ENCODE measurements at regions not wholly inside any gene's neighbourhood (a gene's known extent, or its start where the extent isn't known, plus 50 kb on each side); places are given as distances from the start of the nearest gene placed in this dataset.
"Not testable (repeated sequence)": the region's sequence is repeated elsewhere in the genome, so short reads cannot be mapped to it uniquely, and the experiment has no call there.

DNA sequence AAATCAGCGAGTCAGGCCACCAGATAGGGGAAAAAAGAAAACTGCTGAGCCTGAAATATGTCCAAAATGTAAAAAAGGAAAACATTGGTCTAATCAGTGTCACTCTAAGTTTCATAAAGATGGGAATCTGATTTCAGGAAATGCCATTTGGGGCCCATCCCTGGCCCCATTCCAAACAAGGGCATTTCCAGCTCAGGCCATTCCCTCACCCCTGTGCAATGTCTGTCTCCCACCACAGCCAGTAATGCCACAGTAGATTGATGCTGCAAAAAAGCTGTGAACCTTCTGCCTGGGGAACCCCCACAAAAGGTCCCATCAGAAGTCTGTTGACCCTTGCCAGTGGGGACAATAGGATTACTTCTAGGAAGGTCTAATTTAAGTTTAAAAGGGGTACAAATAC, 199.6 kb downstream of the YTHDC2 start:
- no peak for DNase-seq (ENCODE audit: extremely low read depth in 1 of 11, low read depth in 9 of 11, low spot score in 4 of 11)

DNA sequence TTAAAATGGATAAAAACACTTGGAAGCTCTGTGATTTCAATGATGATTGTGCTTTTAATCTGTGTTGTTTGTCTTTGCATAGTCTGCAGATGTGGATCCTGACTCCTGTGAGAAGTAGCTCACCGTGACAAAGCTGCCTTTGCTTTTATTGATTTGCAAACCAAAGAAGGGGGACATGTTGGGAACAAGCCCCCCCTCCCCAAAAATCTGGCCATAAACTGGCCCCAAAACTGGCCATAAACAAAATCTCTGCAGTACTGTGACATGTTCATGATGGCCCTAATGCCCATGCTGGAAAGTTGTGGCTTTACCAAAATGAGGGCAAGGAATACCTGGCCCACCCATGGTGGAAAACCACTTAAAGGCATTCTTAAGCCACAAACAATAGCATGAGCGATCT, 202.4 kb downstream of the YTHDC2 start:
- DNase-seq (ENCODE audit: extremely low read depth in 1 of 11, low read depth in 9 of 11, low spot score in 4 of 11), result not testable (repeated sequence)

DNA sequence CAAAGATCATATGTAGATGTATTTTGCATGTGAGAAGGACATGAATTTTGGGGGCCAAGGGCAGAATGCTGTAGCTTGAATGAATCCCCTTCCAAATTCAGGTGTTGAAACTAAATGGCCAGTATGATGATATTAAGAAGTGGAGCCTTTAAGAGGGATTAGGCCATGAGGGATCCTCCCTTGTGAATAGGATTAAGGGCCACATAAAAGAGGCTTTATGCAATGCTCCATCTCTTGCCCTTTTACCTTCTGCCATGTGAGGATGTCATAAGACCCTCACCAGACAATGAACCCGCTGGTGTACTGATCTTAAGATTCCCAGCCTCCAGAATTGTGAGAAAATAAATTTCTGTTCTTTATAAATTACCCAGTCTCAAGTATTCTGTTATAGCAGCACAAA, 206.1 kb downstream of the YTHDC2 start:
- DNase-seq (ENCODE audit: extremely low read depth in 1 of 11, low read depth in 9 of 11, low spot score in 4 of 11), result no peak

DNA sequence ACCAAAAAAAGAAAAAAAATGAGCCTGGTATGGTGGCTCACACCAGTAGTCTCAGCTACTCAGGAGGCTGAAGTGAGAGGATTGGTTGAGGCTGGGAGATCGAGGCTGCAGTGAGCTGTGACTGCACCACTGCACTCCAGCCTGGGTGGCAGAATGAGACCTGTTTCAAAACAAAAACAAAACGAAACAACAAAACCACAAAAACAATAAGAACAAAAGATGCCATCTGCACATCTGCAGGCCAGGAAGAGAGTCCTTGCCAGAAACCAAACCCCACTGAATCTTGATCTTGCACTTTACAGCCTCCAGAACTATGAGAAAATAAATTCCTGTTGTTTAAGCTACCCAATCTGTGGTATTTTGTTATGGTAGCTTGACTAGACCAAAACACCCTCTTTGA, 207.7 kb downstream of the YTHDC2 start:
- no peak for DNase-seq (ENCODE audit: extremely low read depth in 1 of 11, low read depth in 9 of 11, low spot score in 4 of 11)

DNA sequence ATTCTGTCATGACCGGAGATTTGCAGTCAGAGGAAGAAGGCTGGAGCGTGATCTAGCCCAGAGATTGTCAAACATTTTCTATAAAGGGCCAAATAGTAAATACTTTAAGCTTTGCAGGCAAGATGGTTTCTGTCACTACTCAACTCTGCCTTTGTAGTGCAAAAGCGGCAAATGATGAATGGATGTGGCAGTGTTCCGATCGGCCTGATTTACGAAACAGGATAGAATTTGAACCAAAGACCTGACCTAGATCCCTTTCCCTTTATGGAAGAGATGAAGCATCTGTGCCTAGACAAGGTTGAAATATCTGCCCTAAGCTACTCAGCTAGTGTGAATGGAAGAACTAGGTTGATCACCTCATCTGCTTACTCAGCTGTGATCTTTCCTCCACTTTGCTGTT, 209.5 kb downstream of the YTHDC2 start:
- DNase-seq (ENCODE audit: extremely low read depth in 1 of 11, low read depth in 9 of 11, low spot score in 4 of 11), result peak; percentile 64 to 90 (median 76)

DNA sequence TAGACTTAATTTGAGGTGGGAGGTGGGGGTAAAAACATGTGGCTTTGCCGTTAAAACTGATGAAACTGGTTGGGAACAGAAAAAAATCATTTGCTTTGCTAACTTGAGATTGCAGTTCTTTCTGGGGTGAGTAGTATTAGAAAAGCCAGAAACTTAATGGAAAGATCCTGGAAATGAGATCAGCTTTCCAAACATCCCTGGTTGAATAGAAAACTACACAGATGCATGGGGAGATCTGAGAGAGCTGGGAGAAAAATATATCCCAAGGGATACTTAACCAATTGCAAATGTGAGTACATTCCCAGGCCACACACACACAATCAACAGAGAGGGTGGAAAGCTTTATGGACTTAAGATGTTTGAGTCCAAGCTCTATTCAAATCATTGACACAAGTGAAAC, 222.3 kb downstream of the YTHDC2 start:
- DNase-seq (ENCODE audit: extremely low read depth in 1 of 11, low read depth in 9 of 11, low spot score in 4 of 11), result no peak

DNA sequence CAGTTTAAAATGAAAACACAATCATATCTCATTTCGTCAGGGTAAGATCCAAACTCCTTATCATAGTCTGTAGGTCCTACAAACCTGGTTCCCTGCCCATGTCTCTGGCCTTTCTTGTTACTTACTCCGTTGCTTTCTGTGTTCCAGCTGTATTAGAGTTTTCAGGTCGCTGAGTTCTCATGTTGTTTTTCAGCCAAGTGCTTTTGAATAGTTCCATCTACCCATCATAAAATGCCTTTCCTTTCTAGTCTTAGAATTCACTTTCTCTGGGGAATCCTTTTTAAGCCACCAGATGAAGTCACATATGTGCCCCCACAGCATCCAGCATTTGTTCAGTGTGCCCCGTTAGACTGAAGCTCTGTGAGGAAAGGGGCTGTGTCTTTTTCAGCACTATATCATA, 228.7 kb downstream of the YTHDC2 start:
- no peak for DNase-seq (ENCODE audit: extremely low read depth in 1 of 11, low read depth in 9 of 11, low spot score in 4 of 11)

DNA sequence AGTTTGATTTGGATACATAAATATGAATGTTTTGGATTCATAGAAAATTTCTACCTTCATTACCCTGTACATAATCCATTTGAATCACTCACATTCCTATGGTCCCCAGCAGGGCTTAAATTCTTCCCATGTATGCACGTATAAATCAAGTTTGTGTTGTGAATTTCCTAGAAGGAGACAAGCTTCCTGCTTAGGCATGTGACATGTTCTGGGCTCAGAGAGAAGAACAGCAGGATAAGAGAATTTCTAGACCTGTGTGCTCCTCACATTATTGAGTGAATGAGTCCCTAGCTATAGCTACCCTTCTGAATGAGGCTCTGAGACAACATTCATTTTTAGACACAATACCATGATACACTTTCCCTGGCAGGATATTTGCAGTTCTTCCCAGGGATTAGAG, 229.1 kb downstream of the YTHDC2 start:
- DNase-seq (ENCODE audit: extremely low read depth in 1 of 11, low read depth in 9 of 11, low spot score in 4 of 11), result peak in 1 of 11 donors; percentile 41

DNA sequence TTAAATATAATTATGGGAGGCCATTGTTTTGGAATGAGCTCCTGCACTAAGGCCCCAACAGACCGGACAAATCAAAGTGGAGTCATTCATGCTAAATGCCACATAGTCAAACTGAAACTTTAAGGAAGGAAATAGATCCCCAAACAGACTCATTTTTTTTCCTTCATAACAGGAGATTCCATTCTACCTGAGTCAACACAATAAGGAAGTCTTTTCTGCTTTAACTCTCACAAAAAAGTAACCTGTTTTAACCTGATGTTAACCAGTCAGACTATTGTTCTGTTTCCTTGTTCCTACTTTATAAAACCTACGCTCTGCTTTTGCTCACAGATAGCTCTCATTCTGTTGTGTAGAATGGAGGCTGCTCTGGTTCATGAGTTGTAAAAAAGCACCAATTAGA, 234.9 kb downstream of the YTHDC2 start:
- DNase-seq (ENCODE audit: extremely low read depth in 1 of 11, low read depth in 9 of 11, low spot score in 4 of 11), result no peak

DNA sequence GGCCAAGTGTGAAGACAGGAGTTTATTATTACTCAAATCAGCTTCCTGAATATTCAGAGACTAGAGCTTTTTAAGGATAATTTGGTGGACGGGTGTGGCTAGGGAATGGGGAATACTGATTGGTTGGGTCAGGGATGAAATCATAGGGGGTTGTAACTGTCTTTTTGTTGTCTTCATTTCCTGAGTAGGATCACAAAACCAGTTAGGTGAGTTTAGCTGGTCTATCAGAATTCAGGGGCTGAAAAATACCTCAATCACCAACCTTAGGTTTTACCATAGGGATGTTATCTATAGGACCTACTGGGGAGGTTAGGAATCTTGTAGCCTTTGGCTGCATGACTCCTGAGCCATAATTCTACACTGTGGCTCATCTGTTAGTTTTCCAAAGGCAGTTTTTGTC, 235.8 kb downstream of the YTHDC2 start:
- DNase-seq (ENCODE audit: extremely low read depth in 1 of 11, low read depth in 9 of 11, low spot score in 4 of 11), result no peak

DNA sequence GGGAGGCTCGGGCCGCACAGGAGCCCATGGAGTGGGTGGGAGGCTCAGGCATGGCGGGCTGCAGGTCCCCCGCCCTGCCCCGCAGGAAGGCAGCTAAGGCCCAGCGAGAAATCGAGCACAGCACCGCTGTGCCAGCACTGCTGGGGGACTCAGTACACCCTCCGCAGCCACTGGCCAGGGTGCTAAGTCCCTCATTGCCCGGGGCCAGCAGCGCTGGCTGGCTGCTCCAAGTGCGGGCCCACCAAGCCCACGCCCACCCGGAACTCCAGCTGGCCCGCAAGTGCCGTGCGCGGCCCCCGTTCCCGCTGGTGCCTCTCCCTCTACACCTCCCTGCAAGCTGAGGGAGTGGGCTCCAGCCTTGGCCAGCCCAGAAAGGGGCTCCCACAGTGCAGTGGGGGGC, 239.7 kb downstream of the YTHDC2 start:
- DNase-seq (ENCODE audit: extremely low read depth in 1 of 11, low read depth in 9 of 11, low spot score in 4 of 11), result not testable (repeated sequence)

DNA sequence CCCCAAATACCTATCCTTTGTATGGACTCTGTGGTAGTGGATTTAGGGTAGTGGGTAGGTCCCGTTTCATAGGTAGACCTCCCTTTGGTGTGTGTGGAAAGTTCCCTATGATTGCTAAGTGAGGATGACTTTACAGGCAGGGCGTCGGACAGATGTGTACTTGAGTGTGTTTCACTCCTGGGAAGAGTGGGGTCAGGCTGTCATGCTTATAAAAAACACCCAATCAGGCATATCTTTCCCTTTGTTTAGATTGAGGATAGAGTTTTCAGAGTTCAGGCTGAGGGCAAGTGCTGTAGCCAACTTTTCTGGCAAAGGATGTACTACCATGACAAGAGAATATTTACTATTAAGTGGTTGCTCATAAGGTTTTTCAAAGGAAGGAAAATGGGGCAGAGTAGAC, 242.0 kb downstream of the YTHDC2 start:
- peak in 2 of 11 donors; percentile 15 to 28 for DNase-seq (ENCODE audit: extremely low read depth in 1 of 11, low read depth in 9 of 11, low spot score in 4 of 11)

DNA sequence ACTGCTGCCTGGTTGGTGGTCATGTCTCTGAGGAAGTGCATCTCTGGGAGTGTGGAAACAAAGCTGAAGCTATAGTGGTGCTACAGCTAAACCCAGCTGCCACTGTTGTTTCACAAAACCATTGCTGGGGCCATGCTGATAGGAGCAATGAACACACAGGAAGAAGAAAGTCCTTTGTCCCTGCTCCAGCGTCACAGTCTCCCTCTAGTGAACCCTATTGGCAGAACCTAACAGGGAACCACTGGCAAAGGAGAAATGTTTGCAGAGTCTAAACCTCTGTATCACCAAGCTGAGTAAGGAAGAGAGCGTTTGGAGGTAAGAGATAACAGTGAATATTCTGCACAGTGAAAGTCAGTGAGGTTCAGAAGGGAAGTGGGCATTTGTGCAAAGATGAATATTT, 244.0 kb downstream of the YTHDC2 start:
- no peak for DNase-seq (ENCODE audit: extremely low read depth in 1 of 11, low read depth in 9 of 11, low spot score in 4 of 11)

DNA sequence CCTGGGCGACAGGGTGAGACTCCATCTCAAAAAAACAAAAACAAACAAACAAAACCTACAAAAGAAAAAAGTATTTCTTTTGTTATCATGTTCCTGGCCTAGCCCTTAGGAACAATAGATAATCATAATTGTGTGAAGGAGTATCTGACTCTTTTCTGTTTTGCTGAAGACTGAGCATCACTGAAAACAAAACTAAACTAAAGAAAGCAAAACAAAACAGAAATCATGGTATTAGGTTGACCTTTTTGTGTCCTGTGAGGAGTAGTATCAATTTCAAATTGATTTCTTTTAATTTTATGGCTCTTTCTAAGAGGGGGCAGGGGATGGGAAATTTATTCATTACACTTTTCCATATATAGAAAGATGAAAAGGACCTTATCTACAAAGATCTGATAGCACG, 246.0 kb downstream of the YTHDC2 start:
- DNase-seq (ENCODE audit: extremely low read depth in 1 of 11, low read depth in 9 of 11, low spot score in 4 of 11), result no peak

DNA sequence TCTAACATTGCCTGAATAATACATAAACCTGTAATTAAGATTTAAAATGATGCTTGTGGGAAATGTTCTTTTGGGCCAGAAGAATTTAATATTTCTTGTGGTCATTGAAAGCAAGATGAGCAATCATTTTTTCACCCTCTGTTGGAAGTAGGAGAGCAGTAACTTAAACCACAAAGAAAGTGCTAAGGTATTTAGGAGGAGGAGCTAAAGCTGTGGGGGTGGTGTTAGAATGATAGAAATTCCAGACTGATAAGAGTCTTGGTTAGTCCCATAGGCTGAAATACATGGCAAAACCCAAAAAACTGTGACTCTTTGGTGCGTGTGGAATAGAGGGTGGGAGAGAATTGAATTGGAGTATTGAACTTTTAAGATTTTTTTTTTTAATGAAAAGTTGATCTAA, 247.0 kb downstream of the YTHDC2 start:
- no peak for DNase-seq (ENCODE audit: extremely low read depth in 1 of 11, low read depth in 9 of 11, low spot score in 4 of 11)

DNA sequence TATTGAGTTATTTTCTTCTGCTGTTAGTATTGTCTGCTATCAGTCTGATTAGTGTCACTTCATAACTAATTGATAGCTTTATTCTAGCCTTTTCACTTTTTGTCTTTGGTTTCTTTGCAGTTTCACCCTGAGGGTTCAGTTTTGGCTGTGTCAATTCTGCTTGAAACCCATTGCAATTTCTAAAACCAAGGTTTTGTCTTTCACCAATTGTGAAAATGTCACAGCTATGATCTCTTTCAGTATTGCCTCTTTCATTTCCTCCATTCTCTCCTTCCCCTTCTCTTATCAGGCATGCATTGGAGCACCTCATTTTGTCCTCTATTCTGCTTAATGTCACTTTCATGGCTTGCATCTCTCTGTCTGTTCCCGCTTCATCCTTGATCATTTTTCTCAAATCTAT, 248.1 kb downstream of the YTHDC2 start:
- DNase-seq (ENCODE audit: extremely low read depth in 1 of 11, low read depth in 9 of 11, low spot score in 4 of 11), result no peak

DNA sequence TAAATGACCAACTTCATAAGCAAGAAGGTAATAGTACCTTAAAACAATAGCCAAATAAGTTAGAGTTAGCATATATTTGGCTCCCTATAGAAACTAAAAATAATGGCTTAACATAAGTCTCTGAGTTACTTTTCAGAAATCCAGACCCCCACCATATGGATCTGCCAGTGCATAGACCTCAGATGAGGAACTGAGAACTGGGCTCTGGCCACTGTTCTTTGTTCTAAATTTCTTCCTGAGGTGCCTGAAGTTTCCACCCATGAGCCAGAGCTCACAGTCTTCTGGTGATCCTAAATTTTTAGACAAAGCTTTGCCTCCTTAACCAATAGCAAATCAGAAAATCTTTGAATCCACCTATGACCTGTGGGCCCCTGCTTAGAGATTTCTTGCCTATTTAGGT, 250.9 kb downstream of the YTHDC2 start:
- no peak for DNase-seq (ENCODE audit: extremely low read depth in 1 of 11, low read depth in 9 of 11, low spot score in 4 of 11)

DNA sequence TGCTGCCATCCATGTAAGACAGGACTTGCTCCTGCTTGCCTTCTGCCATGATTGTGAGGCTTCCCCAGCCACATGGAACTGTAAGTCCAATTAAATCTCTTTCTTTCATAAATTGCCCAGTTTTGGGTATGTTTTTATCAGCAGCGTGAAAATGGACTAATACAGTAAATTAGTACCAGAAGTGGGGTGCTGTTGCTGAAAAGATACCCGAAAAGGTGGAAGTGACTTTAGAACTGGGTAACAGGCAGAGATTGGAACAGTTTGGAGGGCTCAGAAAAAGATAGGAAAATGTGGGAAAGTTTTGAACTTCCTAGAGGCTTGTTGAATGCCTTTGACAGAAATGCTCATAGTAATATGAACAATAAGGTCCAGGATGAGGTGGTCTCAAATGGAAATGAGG, 253.3 kb downstream of the YTHDC2 start:
- not testable (repeated sequence) for DNase-seq (ENCODE audit: extremely low read depth in 1 of 11, low read depth in 9 of 11, low spot score in 4 of 11)

DNA sequence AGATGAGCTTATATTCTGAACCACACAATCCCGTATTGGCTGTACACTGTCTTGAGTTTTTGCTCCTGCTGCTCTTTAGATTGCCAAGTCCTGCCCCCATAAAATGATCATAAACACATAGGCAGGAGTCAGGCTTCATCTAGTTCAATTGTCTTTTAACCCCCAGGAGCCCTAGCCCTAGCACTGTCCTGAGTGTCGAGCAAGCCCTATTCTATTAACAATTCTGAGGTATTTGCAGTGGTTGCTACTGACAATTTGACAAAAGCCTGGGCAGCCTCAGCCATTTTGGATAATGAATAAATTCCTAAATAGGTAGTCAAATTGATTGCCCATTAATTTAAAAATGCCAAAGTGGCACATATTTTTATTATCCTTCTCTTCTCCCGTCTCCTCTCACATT, 257.2 kb downstream of the YTHDC2 start:
- DNase-seq (ENCODE audit: extremely low read depth in 1 of 11, low read depth in 9 of 11, low spot score in 4 of 11), result no peak

DNA sequence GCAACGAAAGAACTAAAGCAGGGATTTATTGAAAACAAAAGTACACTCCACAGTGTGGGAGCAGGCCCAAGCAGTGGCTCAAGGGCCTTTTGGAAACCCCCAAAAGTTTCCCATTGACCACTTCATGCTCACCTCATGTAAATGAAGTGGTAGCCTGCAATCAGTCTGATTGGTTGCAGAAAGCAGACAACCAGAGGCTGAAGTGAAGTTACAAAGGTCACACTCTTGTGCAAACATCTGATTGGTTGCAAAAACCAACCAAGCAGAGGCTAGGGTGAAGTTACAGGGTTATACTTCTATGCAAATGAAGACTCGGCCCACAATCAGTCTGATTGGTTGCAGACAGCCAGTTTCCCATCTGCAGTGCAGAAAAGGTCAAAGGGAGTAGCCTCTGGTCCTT, 258.0 kb downstream of the YTHDC2 start:
- no peak for DNase-seq (ENCODE audit: extremely low read depth in 1 of 11, low read depth in 9 of 11, low spot score in 4 of 11)

DNA sequence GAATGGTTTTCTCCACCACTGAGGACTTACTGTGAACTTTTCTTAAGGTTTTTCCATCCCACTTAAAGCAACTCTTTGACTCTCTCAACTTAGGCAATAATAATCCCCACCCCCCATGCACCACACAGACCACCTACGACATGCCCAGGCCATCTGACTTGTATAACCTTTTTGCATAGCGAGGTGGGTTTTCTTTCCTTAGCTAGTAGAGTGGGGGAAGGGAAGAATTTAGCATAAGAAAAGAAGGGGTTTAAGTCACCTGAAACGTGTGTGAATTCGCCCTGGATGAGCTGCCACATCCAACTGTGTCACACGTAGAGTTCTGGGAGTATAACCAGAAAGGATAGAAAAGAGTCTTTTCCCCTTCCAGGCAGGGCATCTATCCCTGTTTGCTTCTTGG, 262.7 kb downstream of the YTHDC2 start:
- DNase-seq (ENCODE audit: extremely low read depth in 1 of 11, low read depth in 9 of 11, low spot score in 4 of 11), result no peak

DNA sequence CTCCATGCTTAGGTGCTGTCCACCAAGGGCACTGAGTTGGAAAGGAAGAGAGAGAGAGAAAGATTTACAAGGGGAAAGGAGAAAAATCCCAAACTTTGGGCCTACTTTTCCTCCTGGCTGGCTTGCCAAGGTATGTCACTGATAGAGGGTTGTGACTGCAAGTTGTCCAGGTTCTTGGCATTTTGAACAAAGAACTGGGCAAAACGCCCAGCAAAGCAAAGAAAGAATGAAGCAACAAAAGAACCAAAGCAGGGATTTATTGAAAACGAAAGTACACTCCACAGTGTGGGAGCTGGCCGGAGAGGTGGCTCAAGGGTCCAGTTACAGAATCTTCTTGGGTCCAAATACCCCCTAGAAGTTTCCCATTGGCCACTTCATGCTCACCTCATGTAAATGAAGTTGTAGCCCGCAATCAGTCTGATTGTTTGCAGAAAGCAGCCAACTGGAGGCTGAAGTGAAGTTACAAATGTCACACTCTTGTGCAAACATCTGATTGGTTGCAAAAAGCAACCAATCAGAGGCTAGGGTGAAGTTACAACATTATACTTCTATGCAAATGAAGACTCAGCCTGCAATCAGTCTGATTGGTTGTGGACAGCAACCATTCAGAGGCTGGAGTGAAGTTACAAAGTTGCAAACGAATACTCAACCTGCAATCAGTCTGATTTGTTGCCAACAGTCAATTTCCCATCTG, 263.5 kb downstream of the YTHDC2 start:
- no peak for DNase-seq (ENCODE audit: extremely low read depth in 1 of 11, low read depth in 9 of 11, low spot score in 4 of 11)

All from renal cortex interstitium (tissue), 11 donors.